H9 (cell line): ENCODE measurements at regions not wholly inside any gene's neighbourhood (a gene's known extent, or its start where the extent isn't known, plus 50 kb on each side); places are given as distances from the start of the nearest gene placed in this dataset.
A peak's percentile ranks its signal among the peaks of the same experiment; 100 is the strongest.

ENCODE experiments used
- DNase-seq: peaks from one replicate; pipeline ENCODE4 v3.0.0-alpha.2; 2017
- H2AFZ ChIP-seq: one replicate; pipeline ENCODE4 v1.6.1; 2013; ENCODE audit warnings: mild to moderate bottlenecking, low read length, control low read depth, moderate library complexity
- H2AK5ac ChIP-seq: 2 replicates; pipeline ENCODE4 v1.6.1; 2013; ENCODE audit warnings: low read length, control low read depth, mixed read lengths; ENCODE audit not compliant: insufficient read length
- H2BK120ac ChIP-seq: one replicate; pipeline ENCODE4 v1.6.1; 2013; ENCODE audit warnings: low read depth, mild to moderate bottlenecking, low read length, control low read depth, inconsistent platforms; ENCODE audit not compliant: poor library complexity, severe bottlenecking
- H2BK12ac ChIP-seq: 2 replicates; pipeline ENCODE4 v1.6.1; 2013; ENCODE audit warnings: low read length, control low read depth, mixed read lengths, low read depth; ENCODE audit not compliant: insufficient read length
- H2BK15ac ChIP-seq: 2 replicates; pipeline ENCODE4 v1.6.1; 2013; ENCODE audit warnings: low read depth, low read length, control low read depth
- H2BK20ac ChIP-seq: one replicate; pipeline ENCODE4 v1.6.1; 2013; ENCODE audit warnings: low read depth, mild to moderate bottlenecking, low read length, control low read depth, inconsistent platforms; ENCODE audit not compliant: poor library complexity, severe bottlenecking
- H2BK5ac ChIP-seq: 2 replicates; pipeline ENCODE4 v1.6.1; 2013; ENCODE audit warnings: low read length, control low read depth, mixed read lengths; ENCODE audit not compliant: insufficient read length
- H3K14ac ChIP-seq: 2 replicates; pipeline ENCODE4 v1.6.1; 2013; ENCODE audit warnings: low read length, control low read depth; ENCODE audit not compliant: insufficient read depth
- H3K18ac ChIP-seq: 2 replicates; pipeline ENCODE4 v1.6.1; 2013; ENCODE audit warnings: low read depth, mild to moderate bottlenecking, mixed read lengths, low read length, control low read depth; ENCODE audit not compliant: insufficient read length
- H3K23ac ChIP-seq: 2 replicates; pipeline ENCODE4 v1.6.1; 2013; ENCODE audit warnings: low read length, control low read depth, mixed read lengths, low read depth; ENCODE audit not compliant: insufficient read length
- H3K23me2 ChIP-seq: 2 replicates; pipeline ENCODE4 v1.6.1; 2013; ENCODE audit warnings: low read depth, mild to moderate bottlenecking, mixed read lengths, low read length, control low read depth; ENCODE audit not compliant: insufficient read length, poor library complexity, severe bottlenecking
- H3K27ac ChIP-seq: 2 replicates; pipeline ENCODE4 v1.5.1; 2013; ENCODE audit warnings: low read length, control low read depth, mixed read lengths, low read depth; ENCODE audit not compliant: insufficient read length
- H3K27me3 ChIP-seq: 2 replicates; pipeline ENCODE4 v1.6.1; 2013; ENCODE audit warnings: low read length, control low read depth, inconsistent platforms; ENCODE audit not compliant: insufficient read depth
- H3K4ac ChIP-seq: 2 replicates; pipeline ENCODE4 v1.6.1; 2013; ENCODE audit warnings: low read depth, mild to moderate bottlenecking, control low read depth, inconsistent platforms, low read length, moderate library complexity
- H3K4me1 ChIP-seq: 2 replicates; pipeline ENCODE4 v1.6.1; 2013; ENCODE audit warnings: low read length, control low read depth, inconsistent platforms; ENCODE audit not compliant: insufficient read depth
- H3K4me2 ChIP-seq: 2 replicates; pipeline ENCODE4 v1.6.1; 2013; ENCODE audit warnings: low read length, control low read depth, mixed read lengths; ENCODE audit not compliant: insufficient read length, insufficient read depth
- H3K56ac ChIP-seq: 2 replicates; pipeline ENCODE4 v1.6.1; 2013; ENCODE audit warnings: low read depth, mild to moderate bottlenecking, mixed read lengths, low read length, control low read depth; ENCODE audit not compliant: insufficient read length
- H3K79me1 ChIP-seq: 2 replicates; pipeline ENCODE4 v1.6.1; 2013; ENCODE audit warnings: low read depth, mild to moderate bottlenecking, moderate library complexity, low read length, control low read depth, inconsistent platforms; ENCODE audit not compliant: insufficient read depth, poor library complexity, severe bottlenecking
- H3K79me2 ChIP-seq: 2 replicates; pipeline ENCODE4 v1.6.1; 2013; ENCODE audit warnings: low read length, control low read depth, inconsistent platforms; ENCODE audit not compliant: insufficient read depth
- H3K9ac ChIP-seq: 2 replicates; pipeline ENCODE4 v1.6.1; 2013; ENCODE audit warnings: low read length, control low read depth, mixed read lengths; ENCODE audit not compliant: insufficient read length; ENCODE audit errors: extremely low read depth
- H3K9me3 ChIP-seq: one replicate; pipeline ENCODE4 v1.6.1; 2013; ENCODE audit warnings: low read depth, low read length, inconsistent platforms; ENCODE audit not compliant: control insufficient read depth
- H3T11ph ChIP-seq: one replicate; pipeline ENCODE4 v1.6.1; 2013; ENCODE audit warnings: mild to moderate bottlenecking, low read length, control low read depth, inconsistent platforms
- H4K20me1 ChIP-seq: one replicate; pipeline ENCODE4 v1.6.1; 2013; ENCODE audit not compliant: control insufficient read depth, insufficient read length, insufficient read depth
- H4K5ac ChIP-seq: 2 replicates; pipeline ENCODE4 v1.6.1; 2013; ENCODE audit warnings: low read depth, mild to moderate bottlenecking, mixed read lengths, low read length, control low read depth; ENCODE audit not compliant: insufficient read length
- H4K8ac ChIP-seq: replicated peaks from 2 replicates; pipeline ENCODE4 v1.6.1; 2013; ENCODE audit warnings: low read length, control low read depth, mixed read lengths, low read depth; ENCODE audit not compliant: insufficient read length
- H4K91ac ChIP-seq: 2 replicates; pipeline ENCODE4 v1.6.1; 2013; ENCODE audit warnings: low read depth, mild to moderate bottlenecking, moderate library complexity, mixed read lengths, low read length, control low read depth; ENCODE audit not compliant: insufficient read length
- H3K27ac Mint-ChIP-seq, 3 experiments: 2 replicates in 2 of 3; 3 replicates in 1 of 3; pipeline ENCODE4 v1.8.0; 2020 to 2021; ENCODE audit warnings: mixed read lengths in 3 of 3, mild to moderate bottlenecking in 1 of 3, moderate library complexity in 1 of 3
- H3K27me3 Mint-ChIP-seq: 2 replicates; pipeline ENCODE4 v1.8.0; 2021; ENCODE audit warnings: low read depth, mild to moderate bottlenecking, moderate library complexity, mixed read lengths
- H3K36me3 Mint-ChIP-seq, 3 experiments: 2 replicates in 2 of 3; 3 replicates in 1 of 3; pipeline ENCODE4 v1.8.0; 2020 to 2021; ENCODE audit warnings: low read depth in 3 of 3, mixed read lengths in 3 of 3; ENCODE audit not compliant: insufficient read depth in 1 of 3
- H3K4me1 Mint-ChIP-seq, 2 experiments: 2 replicates each; pipeline ENCODE4 v1.8.0; 2020; ENCODE audit warnings: mixed read lengths in 2 of 2
- H3K4me3 Mint-ChIP-seq, 2 experiments: 2 replicates in 1 of 2; 3 replicates in 1 of 2; pipeline ENCODE4 v1.8.0; 2020 to 2021; ENCODE audit warnings: mild to moderate bottlenecking in 2 of 2, mixed read lengths in 2 of 2, moderate library complexity in 1 of 2
- H3K9me3 Mint-ChIP-seq, 2 experiments: 2 replicates in 1 of 2; 3 replicates in 1 of 2; pipeline ENCODE4 v1.8.0; 2020; ENCODE audit warnings: mild to moderate bottlenecking in 2 of 2, mixed read lengths in 2 of 2, moderate library complexity in 1 of 2
- CTCF ChIP-seq: fragments of 200-600 bp; sonication (generic); conservative IDR thresholded peaks from 3 replicates; pipeline ENCODE4 v1.8.0; 2021; ENCODE audit warnings: antibody characterized with exemption, mild to moderate bottlenecking
- WGBS: extraction: QIAGEN DNeasy Blood & Tissue Kit; methylation state at CpG from one replicate; pipeline ENCODE4 v1.1.7; 2013; ENCODE audit warnings: missing lambda C conversion rate, low lambda C conversion rate, mixed read lengths; ENCODE audit not compliant: insufficient read length; ENCODE audit errors: extremely low coverage; 5-methylcytosine and 5-hydroxymethylcytosine counted together

GRCh38 chr9:96026655-96027213 is 151.2 kb downstream of the ERCC6L2 start:
- Histone ChIP-seq H3K4me2 (peak overlapping the region; percentile 19), H3K27ac (no peak overlapping the region), H3K14ac (no peak overlapping the region; the same call in 1 of the 2 replicates), H2AFZ (no peak overlapping the region), H3K18ac (peak overlapping the region; percentile 3), H2AK5ac (no peak overlapping the region), H3K23me2 (peaks cover 16% of the 10 kb centered on the region), H3K56ac (no peak overlapping the region), H2BK5ac (no peak overlapping the region), H4K20me1 (no peaks in the 10 kb centered on the region), H2BK120ac (no peak overlapping the region), H3K23ac (no peak overlapping the region), H3K79me1 (no peaks in the 10 kb centered on the region), H3T11ph (no peak overlapping the region), H2BK12ac (no peak overlapping the region), H3K9me3 (no peaks in the 10 kb centered on the region), H3K79me2 (no peaks in the 10 kb centered on the region), H3K27me3 (peaks cover 53% of the 10 kb centered on the region; the same call in 1 of the 2 replicates), H4K5ac (no peak overlapping the region), H3K4me1 (no peaks in the 10 kb centered on the region; the same call in 1 of the 2 replicates), H4K8ac (no peak overlapping the region), H4K91ac (no peak overlapping the region), H2BK15ac (no peak overlapping the region), H2BK20ac (no peak overlapping the region), H3K9ac (no peak overlapping the region), H3K4ac (no peak overlapping the region)
- no peak for DNase-seq
- H3K27me3 Mint-ChIP-seq = peaks cover 94% of the 10 kb centered on the region
- H3K4me3 Mint-ChIP-seq = peak overlapping the region; percentile 51 to 64
- TF ChIP-seq CTCF = no peak
- H3K9me3 Mint-ChIP-seq = peaks cover 0 to 3% of the 10 kb centered on the region in 2 experiments; a peak in 2 of 5 replicates
- H3K36me3 Mint-ChIP-seq = no peaks in the 10 kb centered on the region; a peak in 1 of 7 replicates
- H3K4me1 Mint-ChIP-seq = peaks cover 14 to 34% of the 10 kb centered on the region in 2 experiments
- H3K27ac Mint-ChIP-seq = no peak overlapping the region
- WGBS = 100% methylated on average over 4 of the region's 5 CpGs
